Neural cell (in vitro differentiated cells): ENCODE measurements at regions not wholly inside any gene's neighbourhood (a gene's known extent, or its start where the extent isn't known, plus 50 kb on each side); places are given as distances from the start of the nearest gene placed in this dataset.
"Not testable (repeated sequence)": the region's sequence is repeated elsewhere in the genome, so short reads cannot be mapped to it uniquely, and the experiment has no call there.

ENCODE experiments used
- H2AFZ ChIP-seq: fragments of 200-600, 300-800 bp; sonication (generic), shearing (Covaris generic); 2 replicates; pipeline ENCODE4 v1.6.0; 2014; ENCODE audit warnings: low read depth, mild to moderate bottlenecking, antibody characterized with exemption, low read length, moderate library complexity
- H3F3A ChIP-seq: fragments of 200-600 bp; shearing (Covaris generic); 2 replicates; pipeline ENCODE4 v1.6.1; 2016; ENCODE audit warnings: mild to moderate bottlenecking, moderate library complexity, mixed read lengths, antibody characterized with exemption, low read length; ENCODE audit not compliant: insufficient read depth, poor library complexity, severe bottlenecking
- H3K27ac ChIP-seq: fragments of 200-600, 300-800 bp; sonication (generic), shearing (Covaris generic); 2 replicates; pipeline ENCODE4 v1.5.1; 2014; ENCODE audit warnings: mild to moderate bottlenecking, low read length, moderate library complexity
- H3K27me3 ChIP-seq: fragments of 300-800, 200-600 bp; sonication (generic), shearing (Covaris generic); 2 replicates; pipeline ENCODE4 v1.6.0; 2014; ENCODE audit warnings: mild to moderate bottlenecking, low read depth, low read length, moderate library complexity; ENCODE audit not compliant: insufficient read depth
- H3K36me3 ChIP-seq: fragments of 300-800, 200-600 bp; sonication (generic), shearing (Covaris generic); 2 replicates; pipeline ENCODE4 v1.5.1; 2014; ENCODE audit warnings: mild to moderate bottlenecking, antibody characterized with exemption, low read length, moderate library complexity; ENCODE audit not compliant: insufficient read depth
- H3K4me2 ChIP-seq: fragments of 300-800, 200-600 bp; sonication (generic), shearing (Covaris generic); 2 replicates; pipeline ENCODE4 v1.6.0; 2014; ENCODE audit warnings: mild to moderate bottlenecking, low read length
- H3K4me3 ChIP-seq: fragments of 300-800, 200-600 bp; sonication (generic), shearing (Covaris generic); 2 replicates; pipeline ENCODE4 v1.5.1; 2014; ENCODE audit warnings: mild to moderate bottlenecking, low read length, moderate library complexity
- H3K79me2 ChIP-seq: fragments of 200-600 bp; shearing (Covaris generic); replicated peaks from 2 replicates; pipeline ENCODE4 v1.6.0; 2014; ENCODE audit warnings: mild to moderate bottlenecking, low read length, moderate library complexity; ENCODE audit not compliant: insufficient read depth
- H3K9ac ChIP-seq: fragments of 300-800, 200-600 bp; sonication (generic), shearing (Covaris generic); 2 replicates; pipeline ENCODE4 v1.6.1; 2016; ENCODE audit warnings: mild to moderate bottlenecking, low read length, mixed read lengths
- H3K9me2 ChIP-seq: fragments of 200-600 bp; shearing (Covaris generic); 2 replicates; pipeline ENCODE4 v1.6.1; 2016; ENCODE audit warnings: mild to moderate bottlenecking, low read length, mixed read lengths; ENCODE audit not compliant: insufficient read depth
- H3K9me3 ChIP-seq: fragments of 200-600, 300-800 bp; sonication (generic), shearing (Covaris generic); 2 replicates; pipeline ENCODE4 v1.6.1; 2016; ENCODE audit warnings: mild to moderate bottlenecking, mixed run types, low read length, moderate library complexity, mixed read lengths
- H4K20me1 ChIP-seq: fragments of 200-600 bp; shearing (Covaris generic); 2 replicates; pipeline ENCODE4 v1.6.1; 2016; ENCODE audit warnings: mild to moderate bottlenecking, mixed run types; ENCODE audit not compliant: insufficient read depth
- EP300 ChIP-seq: fragments of 450-650 bp; conservative IDR thresholded peaks from 2 replicates; pipeline ENCODE4 v1.6.1; 2014; ENCODE audit warnings: antibody characterized with exemption, mild to moderate bottlenecking, moderate library complexity; ENCODE audit not compliant: poor library complexity, severe bottlenecking
- EZH2 ChIP-seq: fragments of 200-600, 300-800 bp; shearing (Covaris generic), sonication (generic); IDR thresholded peaks from 2 replicates; pipeline ENCODE4 v1.6.1; 2014; ENCODE audit warnings: antibody characterized with exemption, low read length, borderline replicate concordance, mild to moderate bottlenecking; ENCODE audit not compliant: insufficient read depth, poor library complexity, severe bottlenecking
- MXI1 ChIP-seq: fragments of 450-650 bp; conservative IDR thresholded peaks from 2 replicates; pipeline ENCODE4 v1.6.1; 2014; ENCODE audit warnings: antibody characterized with exemption, mild to moderate bottlenecking; ENCODE audit not compliant: poor library complexity, severe bottlenecking
- POLR2AphosphoS5 ChIP-seq: IDR thresholded peaks from 2 replicates; pipeline ENCODE4 v1.6.1; 2012
- RAD21 ChIP-seq: fragments of 450-650 bp; conservative IDR thresholded peaks from 2 replicates; pipeline ENCODE4 v1.6.1; 2014; ENCODE audit warnings: antibody characterized with exemption, mild to moderate bottlenecking, moderate library complexity
- SMC3 ChIP-seq: fragments of 450-650 bp; conservative IDR thresholded peaks from 2 replicates; pipeline ENCODE4 v1.6.1; 2014; ENCODE audit warnings: antibody characterized with exemption, mild to moderate bottlenecking, moderate library complexity; ENCODE audit not compliant: poor library complexity
- TAF1 ChIP-seq: IDR thresholded peaks from 2 replicates; pipeline ENCODE4 v1.6.1; 2012; ENCODE audit warnings: low read depth
- TF ChIP-seq, protein P1 (sequence below): IDR thresholded peaks from 2 replicates; pipeline ENCODE4 v1.6.1; 2012; ENCODE audit warnings: borderline replicate concordance
- TF ChIP-seq, protein P2 (sequence below): fragments of 450-650 bp; IDR thresholded peaks from 2 replicates; pipeline ENCODE4 v1.5.1; 2014; ENCODE audit warnings: antibody characterized with exemption, mild to moderate bottlenecking, moderate library complexity; ENCODE audit not compliant: poor library complexity, severe bottlenecking

DNA sequence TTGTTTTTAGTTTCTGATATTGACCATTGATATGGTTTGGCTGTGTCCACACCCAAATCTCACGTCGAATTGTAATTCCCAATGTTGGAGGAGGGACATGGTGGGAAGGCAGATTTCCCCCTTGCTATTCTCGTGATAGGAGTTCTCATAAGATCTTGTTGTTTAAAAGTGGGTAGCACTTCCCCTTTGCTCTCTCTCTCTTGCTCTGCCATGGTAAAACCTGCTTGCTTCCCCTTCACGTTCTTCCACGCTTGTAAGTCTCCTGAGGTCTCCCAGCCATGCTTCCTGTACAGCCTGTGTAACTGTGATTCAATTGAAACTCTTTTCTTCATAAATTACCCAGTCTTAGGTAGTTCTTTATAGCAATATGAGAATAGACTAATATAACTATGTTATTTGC is 203.6 kb upstream of the CHORDC1 start:
- H3K4me3 ChIP-seq: no peak overlapping the region
- no peak overlapping the region for H3K9ac ChIP-seq
- H3K27ac ChIP-seq: no peak overlapping the region
- no peaks in the 10 kb centered on the region for H3K27me3 ChIP-seq
- H4K20me1 ChIP-seq: no peaks in the 10 kb centered on the region
- no peaks in the 10 kb centered on the region for H3K9me2 ChIP-seq
- no peaks in the 10 kb centered on the region for H3F3A ChIP-seq
- H2AFZ ChIP-seq: no peak overlapping the region
- H3K9me3 ChIP-seq: no peaks in the 10 kb centered on the region
- no peaks in the 10 kb centered on the region for H3K79me2 ChIP-seq
- TF ChIP-seq, protein P1, sequence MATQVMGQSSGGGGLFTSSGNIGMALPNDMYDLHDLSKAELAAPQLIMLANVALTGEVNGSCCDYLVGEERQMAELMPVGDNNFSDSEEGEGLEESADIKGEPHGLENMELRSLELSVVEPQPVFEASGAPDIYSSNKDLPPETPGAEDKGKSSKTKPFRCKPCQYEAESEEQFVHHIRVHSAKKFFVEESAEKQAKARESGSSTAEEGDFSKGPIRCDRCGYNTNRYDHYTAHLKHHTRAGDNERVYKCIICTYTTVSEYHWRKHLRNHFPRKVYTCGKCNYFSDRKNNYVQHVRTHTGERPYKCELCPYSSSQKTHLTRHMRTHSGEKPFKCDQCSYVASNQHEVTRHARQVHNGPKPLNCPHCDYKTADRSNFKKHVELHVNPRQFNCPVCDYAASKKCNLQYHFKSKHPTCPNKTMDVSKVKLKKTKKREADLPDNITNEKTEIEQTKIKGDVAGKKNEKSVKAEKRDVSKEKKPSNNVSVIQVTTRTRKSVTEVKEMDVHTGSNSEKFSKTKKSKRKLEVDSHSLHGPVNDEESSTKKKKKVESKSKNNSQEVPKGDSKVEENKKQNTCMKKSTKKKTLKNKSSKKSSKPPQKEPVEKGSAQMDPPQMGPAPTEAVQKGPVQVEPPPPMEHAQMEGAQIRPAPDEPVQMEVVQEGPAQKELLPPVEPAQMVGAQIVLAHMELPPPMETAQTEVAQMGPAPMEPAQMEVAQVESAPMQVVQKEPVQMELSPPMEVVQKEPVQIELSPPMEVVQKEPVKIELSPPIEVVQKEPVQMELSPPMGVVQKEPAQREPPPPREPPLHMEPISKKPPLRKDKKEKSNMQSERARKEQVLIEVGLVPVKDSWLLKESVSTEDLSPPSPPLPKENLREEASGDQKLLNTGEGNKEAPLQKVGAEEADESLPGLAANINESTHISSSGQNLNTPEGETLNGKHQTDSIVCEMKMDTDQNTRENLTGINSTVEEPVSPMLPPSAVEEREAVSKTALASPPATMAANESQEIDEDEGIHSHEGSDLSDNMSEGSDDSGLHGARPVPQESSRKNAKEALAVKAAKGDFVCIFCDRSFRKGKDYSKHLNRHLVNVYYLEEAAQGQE: no peak
- TF ChIP-seq EZH2 (no peak), EP300 (no peak), SMC3 (no peak), POLR2AphosphoS5 (no peak), MXI1 (no peak), TAF1 (no peak), RAD21 (no peak)
- TF ChIP-seq, protein P2, sequence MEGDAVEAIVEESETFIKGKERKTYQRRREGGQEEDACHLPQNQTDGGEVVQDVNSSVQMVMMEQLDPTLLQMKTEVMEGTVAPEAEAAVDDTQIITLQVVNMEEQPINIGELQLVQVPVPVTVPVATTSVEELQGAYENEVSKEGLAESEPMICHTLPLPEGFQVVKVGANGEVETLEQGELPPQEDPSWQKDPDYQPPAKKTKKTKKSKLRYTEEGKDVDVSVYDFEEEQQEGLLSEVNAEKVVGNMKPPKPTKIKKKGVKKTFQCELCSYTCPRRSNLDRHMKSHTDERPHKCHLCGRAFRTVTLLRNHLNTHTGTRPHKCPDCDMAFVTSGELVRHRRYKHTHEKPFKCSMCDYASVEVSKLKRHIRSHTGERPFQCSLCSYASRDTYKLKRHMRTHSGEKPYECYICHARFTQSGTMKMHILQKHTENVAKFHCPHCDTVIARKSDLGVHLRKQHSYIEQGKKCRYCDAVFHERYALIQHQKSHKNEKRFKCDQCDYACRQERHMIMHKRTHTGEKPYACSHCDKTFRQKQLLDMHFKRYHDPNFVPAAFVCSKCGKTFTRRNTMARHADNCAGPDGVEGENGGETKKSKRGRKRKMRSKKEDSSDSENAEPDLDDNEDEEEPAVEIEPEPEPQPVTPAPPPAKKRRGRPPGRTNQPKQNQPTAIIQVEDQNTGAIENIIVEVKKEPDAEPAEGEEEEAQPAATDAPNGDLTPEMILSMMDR: no peak
- H3K36me3 ChIP-seq: no peaks in the 10 kb centered on the region
- no peak overlapping the region for H3K4me2 ChIP-seq

DNA sequence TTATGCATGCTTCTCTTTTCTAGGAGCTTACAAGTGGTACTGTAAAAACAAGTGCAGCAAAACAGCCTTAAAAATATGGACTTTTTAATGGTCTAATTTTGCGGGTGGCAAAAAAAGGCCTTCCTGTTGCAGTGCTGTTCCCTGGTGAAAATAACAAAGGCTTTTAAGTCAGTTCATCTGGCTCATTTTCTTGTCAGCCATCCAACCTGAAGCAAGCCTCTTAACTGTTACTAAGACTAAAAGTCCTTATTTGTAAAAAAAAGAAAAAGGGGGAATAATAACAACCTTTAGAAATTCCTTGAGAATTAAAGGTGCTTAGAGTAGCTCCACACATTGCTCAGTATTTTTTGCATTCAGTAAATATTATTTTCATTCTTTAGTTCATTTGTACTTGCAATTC is 200.5 kb upstream of the CHORDC1 start:
- no peak overlapping the region for H3K4me3 ChIP-seq
- H3K9me2 ChIP-seq: no peaks in the 10 kb centered on the region
- H3K4me2 ChIP-seq: no peak overlapping the region
- no peak overlapping the region for H2AFZ ChIP-seq
- no peaks in the 10 kb centered on the region for H3K36me3 ChIP-seq
- peak overlapping the region; percentile 15 for H3K27ac ChIP-seq
- no peaks in the 10 kb centered on the region for H3K79me2 ChIP-seq
- H3K27me3 ChIP-seq: no peaks in the 10 kb centered on the region
- TF ChIP-seq TAF1 (no peak), SMC3 (no peak), POLR2AphosphoS5 (no peak), RAD21 (no peak), MXI1 (no peak), EP300 (no peak), EZH2 (no peak)
- TF ChIP-seq, protein P1: no peak
- TF ChIP-seq, protein P2: no peak
- H3F3A ChIP-seq: no peaks in the 10 kb centered on the region
- H3K9ac ChIP-seq: no peak overlapping the region
- no peaks in the 10 kb centered on the region for H4K20me1 ChIP-seq
- no peaks in the 10 kb centered on the region for H3K9me3 ChIP-seq

DNA sequence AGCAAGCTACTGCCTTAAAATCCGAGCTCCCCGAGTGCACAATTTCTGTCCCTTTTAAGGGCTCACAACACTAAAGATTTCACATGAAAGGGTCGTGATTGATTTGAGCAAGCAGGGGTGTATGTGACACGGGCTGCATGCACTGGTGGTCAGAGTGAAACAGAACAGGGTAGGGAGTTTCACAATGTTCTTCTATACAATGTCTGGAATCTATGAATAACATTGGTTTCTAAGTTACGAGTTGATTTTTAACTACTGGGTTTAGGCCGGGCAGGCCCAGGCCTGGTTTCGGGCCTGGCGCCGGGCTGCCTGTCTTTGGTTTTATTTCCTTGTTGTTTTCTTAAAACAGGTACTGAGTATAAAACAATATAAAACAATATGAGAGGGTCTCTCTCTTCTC is 199.9 kb upstream of the CHORDC1 start:
- not testable (repeated sequence) for H3K27me3 ChIP-seq, H2AFZ ChIP-seq, H4K20me1 ChIP-seq, H3K4me2 ChIP-seq, H3K27ac ChIP-seq, H3K4me3 ChIP-seq, H3K9ac ChIP-seq, H3K36me3 ChIP-seq, H3K9me2 ChIP-seq, H3K9me3 ChIP-seq, H3F3A ChIP-seq, H3K79me2 ChIP-seq
